ENCODE measurements at regions not wholly inside any gene's neighbourhood (a gene's known extent, or its start where the extent isn't known, plus 50 kb on each side); places are given as distances from the start of the nearest gene placed in this dataset.

DNA sequence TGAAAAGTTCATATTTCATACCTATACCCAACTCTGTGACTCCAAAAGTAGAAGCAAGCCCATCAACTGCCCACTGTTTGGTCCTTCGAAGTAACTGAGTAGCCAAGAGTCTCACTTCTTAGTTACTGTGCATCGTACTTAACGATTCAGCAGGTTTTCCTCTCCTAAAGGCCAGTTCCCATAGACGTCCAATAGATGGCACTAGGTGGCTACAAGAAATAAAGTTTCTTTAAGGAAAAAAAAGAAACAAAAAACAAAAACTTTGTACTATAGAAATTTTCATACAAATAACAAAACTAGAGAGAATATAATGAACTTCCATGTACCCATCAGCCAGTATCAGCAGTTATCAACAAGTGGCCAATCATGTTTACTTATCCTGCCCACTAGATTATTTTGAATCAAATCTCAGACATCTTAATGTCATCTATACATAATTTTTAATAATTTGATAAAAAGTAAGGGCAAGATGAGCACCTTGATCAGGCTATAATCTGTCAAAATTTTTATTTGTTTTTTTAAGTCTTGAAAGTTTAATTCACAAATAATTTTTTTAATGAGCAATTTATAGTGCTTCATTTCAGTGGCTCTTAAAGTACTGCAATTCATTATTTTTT is 63.8 kb upstream of the ACP3 start:
- intact Hi-C loops (cut with DNase I; ENCODE audit: low total_unique reads): no loop called here
- no peaks in the 10 kb centered on the region for H3K27me3 ChIP-seq
- no peak overlapping the region for H3K27ac ChIP-seq
- H3K4me3 ChIP-seq: no peak overlapping the region
- H3K4me1 ChIP-seq: no peaks in the 10 kb centered on the region
- in situ Hi-C loops (cut with MboI; ENCODE audit: low pct_ligation_motif_present in 1 of 4, low pct_unique_long_range_greater_than_20kb in 1 of 4, low sequenced_read_pairs in 3 of 4): loop anchor here in 3 of 4 donors (5.0 to 10.0 kb wide), 2 partner anchors 91 to 94 kb away; no protein-coding TSS in a partner anchor
- no peaks in the 10 kb centered on the region for H3K9me3 ChIP-seq
- WGBS, 2 donors (ENCODE audit: low coverage in 1 of 2): 7 to 10% methylated on average over 4 of the region's 4 CpGs
- peak; percentile 16 for DNase-seq
- TF ChIP-seq, protein P1, sequence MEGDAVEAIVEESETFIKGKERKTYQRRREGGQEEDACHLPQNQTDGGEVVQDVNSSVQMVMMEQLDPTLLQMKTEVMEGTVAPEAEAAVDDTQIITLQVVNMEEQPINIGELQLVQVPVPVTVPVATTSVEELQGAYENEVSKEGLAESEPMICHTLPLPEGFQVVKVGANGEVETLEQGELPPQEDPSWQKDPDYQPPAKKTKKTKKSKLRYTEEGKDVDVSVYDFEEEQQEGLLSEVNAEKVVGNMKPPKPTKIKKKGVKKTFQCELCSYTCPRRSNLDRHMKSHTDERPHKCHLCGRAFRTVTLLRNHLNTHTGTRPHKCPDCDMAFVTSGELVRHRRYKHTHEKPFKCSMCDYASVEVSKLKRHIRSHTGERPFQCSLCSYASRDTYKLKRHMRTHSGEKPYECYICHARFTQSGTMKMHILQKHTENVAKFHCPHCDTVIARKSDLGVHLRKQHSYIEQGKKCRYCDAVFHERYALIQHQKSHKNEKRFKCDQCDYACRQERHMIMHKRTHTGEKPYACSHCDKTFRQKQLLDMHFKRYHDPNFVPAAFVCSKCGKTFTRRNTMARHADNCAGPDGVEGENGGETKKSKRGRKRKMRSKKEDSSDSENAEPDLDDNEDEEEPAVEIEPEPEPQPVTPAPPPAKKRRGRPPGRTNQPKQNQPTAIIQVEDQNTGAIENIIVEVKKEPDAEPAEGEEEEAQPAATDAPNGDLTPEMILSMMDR (IDR thresholded peaks at IDR 0.05): peak; percentile 60 to 73 (median 71)
- no peak for TF ChIP-seq POLR2A (IDR thresholded peaks at IDR 0.05)
- no peaks in the 10 kb centered on the region for H3K36me3 ChIP-seq

DNA sequence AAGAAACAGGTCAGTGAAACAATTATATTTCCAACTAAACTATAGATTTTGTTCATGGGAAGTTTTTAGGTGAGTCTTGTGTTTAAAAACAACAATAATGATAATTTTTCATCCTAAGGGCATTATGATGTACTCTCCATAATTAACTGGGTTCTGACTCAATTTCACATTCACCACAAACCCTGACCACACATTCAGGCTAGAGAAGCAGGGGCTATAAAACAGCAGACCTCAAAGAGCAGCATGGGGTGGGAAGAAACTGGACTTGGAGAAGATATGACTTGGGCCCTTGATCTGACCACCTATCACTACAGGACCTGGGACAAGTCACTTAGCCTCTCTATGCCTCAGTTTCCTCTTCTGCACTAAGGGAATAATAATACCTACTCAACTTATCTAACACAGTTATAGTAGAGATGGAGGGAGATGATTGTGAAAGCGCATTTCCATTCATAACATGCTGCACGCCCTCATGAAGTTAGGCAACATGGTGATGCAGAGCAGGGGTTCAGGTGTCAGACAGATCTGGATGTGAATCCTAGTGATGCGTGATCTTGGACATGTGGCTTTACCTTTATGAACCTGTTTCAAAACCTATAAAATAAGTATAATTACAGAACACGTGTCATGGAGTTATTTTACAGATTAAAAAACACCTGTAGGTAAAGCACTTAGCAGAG is 63.0 kb upstream of the ACP3 start:
- intact Hi-C loops (cut with DNase I; ENCODE audit: low total_unique reads) (no loop called here), in situ Hi-C loops (cut with MboI; ENCODE audit: low pct_ligation_motif_present in 1 of 4, low pct_unique_long_range_greater_than_20kb in 1 of 4, low sequenced_read_pairs in 3 of 4) (loop anchor here in 3 of 4 donors (5.0 to 10.0 kb wide), 2 partner anchors 91 to 93 kb away; no protein-coding TSS in a partner anchor)
- no peak overlapping the region for H3K4me3 ChIP-seq
- H3K27ac ChIP-seq: no peak overlapping the region
- H3K27me3 ChIP-seq: no peaks in the 10 kb centered on the region
- no peaks in the 10 kb centered on the region for H3K9me3 ChIP-seq
- TF ChIP-seq POLR2A (IDR thresholded peaks at IDR 0.05): no peak
- TF ChIP-seq POLR2AphosphoS5 (IDR thresholded peaks at IDR 0.05): no peak
- no peak for TF ChIP-seq EP300 (IDR thresholded peaks at IDR 0.05; ENCODE audit: low read depth)
- TF ChIP-seq, protein P1 (IDR thresholded peaks at IDR 0.05): no peak
- H3K4me1 ChIP-seq: no peaks in the 10 kb centered on the region
- H3K36me3 ChIP-seq: no peaks in the 10 kb centered on the region
- no peak for DNase-seq
- WGBS, 2 donors (ENCODE audit: low coverage in 1 of 2): 67 to 88% methylated on average over 4 of the region's 4 CpGs

DNA sequence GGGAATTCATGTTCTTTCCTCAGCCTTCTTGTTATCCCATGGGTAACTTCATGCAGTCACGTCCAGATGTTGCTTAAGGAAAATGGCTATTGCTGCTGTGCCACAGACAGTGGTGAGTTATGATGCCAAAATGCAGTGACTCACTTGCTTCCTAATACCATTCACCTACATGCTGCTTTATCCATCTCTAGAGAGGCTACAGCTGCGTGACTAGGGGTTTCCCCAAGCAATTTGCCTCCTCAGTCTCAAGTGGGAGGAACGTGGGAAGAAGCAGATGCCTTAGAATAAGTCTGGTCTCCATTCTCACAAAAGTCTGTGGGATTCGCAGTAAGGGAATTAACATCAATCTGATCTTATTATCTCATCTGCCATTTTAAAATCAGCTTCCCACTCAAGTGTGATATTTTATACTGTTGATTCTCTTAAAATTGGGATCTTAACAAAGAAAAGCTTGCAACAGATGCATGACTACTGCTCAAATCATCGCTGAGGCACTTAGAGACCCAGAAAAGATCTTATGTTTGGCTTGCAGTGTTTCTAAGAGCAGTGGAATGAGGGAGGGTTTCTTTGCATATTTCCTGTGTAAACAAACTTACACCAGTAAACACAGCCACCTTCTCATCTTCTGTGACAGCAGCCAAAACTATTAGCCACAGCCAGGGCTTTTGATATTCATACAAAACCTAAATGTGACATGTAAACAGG is 62.0 kb upstream of the ACP3 start:
- no peaks in the 10 kb centered on the region for H3K9me3 ChIP-seq
- H3K4me3 ChIP-seq: no peak overlapping the region
- WGBS, 2 donors (ENCODE audit: low coverage in 1 of 2): 61% methylated on average over 5 of the region's 5 CpGs; no CpG with 5 or more reads in 1 of the 2 donors
- H3K27me3 ChIP-seq: no peaks in the 10 kb centered on the region
- intact Hi-C loops (cut with DNase I; ENCODE audit: low total_unique reads) (no loop called here), in situ Hi-C loops (cut with MboI; ENCODE audit: low pct_ligation_motif_present in 1 of 4, low pct_unique_long_range_greater_than_20kb in 1 of 4, low sequenced_read_pairs in 3 of 4) (loop anchor here in 3 of 4 donors (5.0 to 10.0 kb wide), 2 partner anchors 90 to 92 kb away; no protein-coding TSS in a partner anchor)
- no peak overlapping the region for H3K27ac ChIP-seq
- H3K4me1 ChIP-seq: no peaks in the 10 kb centered on the region
- TF ChIP-seq EP300 (IDR thresholded peaks at IDR 0.05; ENCODE audit: low read depth) (no peak), POLR2A (IDR thresholded peaks at IDR 0.05) (no peak), POLR2AphosphoS5 (IDR thresholded peaks at IDR 0.05) (no peak)
- TF ChIP-seq, protein P1 (IDR thresholded peaks at IDR 0.05): no peak
- H3K36me3 ChIP-seq: no peaks in the 10 kb centered on the region
- no peak for DNase-seq

DNA sequence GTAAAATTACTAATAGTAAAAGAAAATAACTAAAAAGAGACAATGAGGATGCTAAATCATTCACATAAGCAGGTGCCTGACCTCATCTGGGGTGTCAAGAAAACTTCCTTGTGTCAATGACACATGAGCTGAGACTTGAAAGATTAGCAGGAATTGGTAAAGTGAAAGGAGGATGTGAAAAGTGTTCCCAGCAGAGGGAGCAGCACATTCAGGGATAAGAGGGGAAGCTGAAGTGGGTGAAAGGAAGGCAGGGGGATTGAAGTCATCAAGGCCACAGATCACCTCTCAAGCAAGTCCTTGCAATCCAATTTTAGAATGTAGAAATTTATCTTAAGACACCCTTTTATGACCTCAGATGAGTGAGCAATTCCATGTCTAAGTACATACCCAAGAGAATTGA is 60.2 kb upstream of the ACP3 start:
- H3K27me3 ChIP-seq: no peaks in the 10 kb centered on the region
- DNase-seq: peak; percentile 16
- in situ Hi-C loops (cut with MboI; ENCODE audit: low pct_ligation_motif_present in 1 of 4, low pct_unique_long_range_greater_than_20kb in 1 of 4, low sequenced_read_pairs in 3 of 4): loop anchor here in 3 of 4 donors (5.0 to 10.0 kb wide), 2 partner anchors 88 to 90 kb away; no protein-coding TSS in a partner anchor
- H3K36me3 ChIP-seq: no peaks in the 10 kb centered on the region
- no peak overlapping the region for H3K4me3 ChIP-seq
- H3K27ac ChIP-seq: no peak overlapping the region
- no peaks in the 10 kb centered on the region for H3K4me1 ChIP-seq
- TF ChIP-seq, protein P1 (IDR thresholded peaks at IDR 0.05): peak in 4 of 5 experiments; percentile 19 to 46 (median 27)
- TF ChIP-seq POLR2AphosphoS5 (IDR thresholded peaks at IDR 0.05) (no peak), POLR2A (IDR thresholded peaks at IDR 0.05) (no peak)
- intact Hi-C loops (cut with DNase I; ENCODE audit: low total_unique reads): no loop called here
- no peaks in the 10 kb centered on the region for H3K9me3 ChIP-seq
